ENCODE measurements at regions not wholly inside any gene's neighbourhood (a gene's known extent, or its start where the extent isn't known, plus 50 kb on each side); places are given as distances from the start of the nearest gene placed in this dataset.

DNA sequence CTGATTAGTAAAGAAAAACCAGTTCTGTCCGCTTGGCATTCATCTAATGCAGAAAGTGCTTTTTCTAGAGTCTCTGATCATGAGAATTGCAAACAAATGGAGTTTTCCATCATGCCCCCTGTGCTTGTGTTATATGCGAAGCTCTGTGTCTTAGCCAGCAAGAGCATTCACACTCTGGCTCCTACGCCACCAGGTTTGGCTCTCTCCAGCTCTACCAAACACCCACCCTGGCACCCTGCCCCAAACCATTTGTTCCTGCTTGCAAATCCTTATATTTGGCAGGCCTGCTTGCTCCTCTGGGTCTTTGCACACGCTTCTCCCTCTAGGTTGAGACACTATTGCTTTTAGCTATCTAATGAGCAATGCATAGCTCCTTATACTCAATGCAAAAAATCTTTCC, 204.1 kb upstream of the CYRIA start:
- Histone ChIP-seq H3K9ac (ENCODE audit: low read depth, low read length) (no peak overlapping the region), H3K4me1 (ENCODE audit: control insufficient read depth, insufficient read depth, low read length) (no peaks in the 10 kb centered on the region), H3K4me2 (ENCODE audit: low read length) (no peak overlapping the region), H3K4me3 (ENCODE audit: low read length) (no peak overlapping the region), H3K9me3 (replicated peaks; ENCODE audit: low read length) (no peaks in the 10 kb centered on the region), H3K36me3 (ENCODE audit: insufficient read depth, low read length) (no peaks in the 10 kb centered on the region), H3K27me3 (ENCODE audit: control insufficient read depth, insufficient read depth, low read length) (no peaks in the 10 kb centered on the region)

DNA sequence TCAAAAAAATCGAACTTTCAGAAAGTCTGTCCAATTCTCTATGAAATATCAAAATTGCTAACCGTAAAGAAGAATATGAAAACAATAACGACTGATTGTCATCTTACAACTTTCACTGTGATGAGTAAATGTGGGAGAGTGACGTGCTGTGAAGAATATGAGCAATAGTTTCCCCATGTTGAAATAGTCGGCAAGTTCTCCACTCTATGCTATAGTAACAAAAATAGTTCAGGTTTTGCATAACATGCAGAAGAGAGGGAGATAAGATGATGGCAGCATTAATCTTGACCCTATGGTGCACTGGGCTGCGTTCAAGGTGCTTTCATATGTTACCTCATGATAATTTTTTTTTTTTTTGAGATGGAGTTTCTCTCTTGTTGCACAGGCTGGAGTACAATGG, 196.8 kb upstream of the CYRIA start:
- H3K9ac ChIP-seq (ENCODE audit: low read depth, low read length) = no peak overlapping the region
- H3K4me3 ChIP-seq (ENCODE audit: low read length) = no peak overlapping the region
- H3K36me3 ChIP-seq (ENCODE audit: insufficient read depth, low read length) = no peaks in the 10 kb centered on the region
- H3K9me3 ChIP-seq (replicated peaks; ENCODE audit: low read length) = no peaks in the 10 kb centered on the region
- no peak overlapping the region for H3K4me2 ChIP-seq (ENCODE audit: low read length)
- no peaks in the 10 kb centered on the region for H3K27me3 ChIP-seq (ENCODE audit: control insufficient read depth, insufficient read depth, low read length)
- no peaks in the 10 kb centered on the region for H3K4me1 ChIP-seq (ENCODE audit: control insufficient read depth, insufficient read depth, low read length)

DNA sequence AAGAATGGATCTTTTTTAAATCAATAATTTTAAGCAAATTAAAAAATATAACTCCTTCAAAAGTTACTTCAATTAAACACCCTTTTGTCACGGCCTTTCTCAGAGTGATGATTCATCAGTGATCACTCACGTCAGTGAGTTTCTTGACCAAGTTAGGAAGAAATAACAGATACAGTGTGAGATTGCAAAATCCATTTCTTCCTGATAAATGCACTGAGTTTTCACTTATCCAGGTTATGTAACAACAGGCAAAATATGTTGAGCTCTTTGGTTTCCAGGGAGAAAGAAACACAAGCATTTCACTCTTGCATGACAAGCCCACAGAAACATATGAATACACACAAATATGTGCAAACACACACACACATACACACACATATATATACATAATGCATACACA, 195.9 kb upstream of the CYRIA start:
- Histone ChIP-seq H3K4me1 (ENCODE audit: control insufficient read depth, insufficient read depth, low read length) (no peaks in the 10 kb centered on the region), H3K36me3 (ENCODE audit: insufficient read depth, low read length) (no peaks in the 10 kb centered on the region), H3K9me3 (replicated peaks; ENCODE audit: low read length) (no peaks in the 10 kb centered on the region), H3K9ac (ENCODE audit: low read depth, low read length) (no peak overlapping the region), H3K27me3 (ENCODE audit: control insufficient read depth, insufficient read depth, low read length) (no peaks in the 10 kb centered on the region), H3K4me2 (ENCODE audit: low read length) (no peak overlapping the region), H3K4me3 (ENCODE audit: low read length) (no peak overlapping the region)

DNA sequence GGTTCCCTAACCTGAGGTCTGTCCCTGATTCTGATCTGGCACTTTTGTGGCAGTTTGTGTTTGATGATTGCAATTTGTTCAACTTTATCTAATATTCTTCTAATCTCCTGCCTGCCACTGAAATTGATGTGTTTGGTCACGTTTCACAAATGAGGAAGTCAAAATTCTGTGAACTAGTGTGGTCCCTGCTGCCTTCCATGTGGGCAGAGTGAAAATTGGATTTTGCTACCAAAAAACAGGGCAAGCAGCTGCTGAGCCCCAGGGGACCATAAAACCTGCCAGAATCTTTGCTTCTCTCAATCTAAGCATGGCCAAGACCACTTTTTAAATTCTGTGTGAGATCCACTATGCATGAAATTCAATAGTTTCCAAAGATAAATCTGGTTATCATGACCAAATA, 195.5 kb upstream of the CYRIA start:
- no peaks in the 10 kb centered on the region for H3K27me3 ChIP-seq (ENCODE audit: control insufficient read depth, insufficient read depth, low read length)
- H3K36me3 ChIP-seq (ENCODE audit: insufficient read depth, low read length) = no peaks in the 10 kb centered on the region
- H3K4me1 ChIP-seq (ENCODE audit: control insufficient read depth, insufficient read depth, low read length) = no peaks in the 10 kb centered on the region
- H3K4me2 ChIP-seq (ENCODE audit: low read length) = no peak overlapping the region
- H3K9ac ChIP-seq (ENCODE audit: low read depth, low read length) = no peak overlapping the region
- no peak overlapping the region for H3K4me3 ChIP-seq (ENCODE audit: low read length)
- no peaks in the 10 kb centered on the region for H3K9me3 ChIP-seq (replicated peaks; ENCODE audit: low read length)

DNA sequence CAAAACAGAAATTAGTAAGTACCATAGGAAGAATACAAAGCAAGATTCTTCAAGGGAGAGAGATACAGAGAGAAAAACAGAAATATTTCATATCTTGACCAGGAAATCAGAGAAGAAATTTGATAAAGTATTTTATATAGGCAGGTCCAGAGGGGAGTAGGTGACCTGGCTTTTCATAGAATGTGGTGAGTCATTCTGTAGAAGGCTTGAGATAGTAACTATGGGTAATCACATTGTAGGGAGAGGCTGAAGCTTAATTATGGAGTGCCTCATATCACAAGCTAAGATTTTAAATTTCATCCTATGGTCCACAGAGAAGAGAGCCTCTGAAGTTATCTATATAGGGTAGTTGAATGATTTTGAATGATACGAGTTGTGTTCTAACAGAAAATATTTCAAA, 195.0 kb upstream of the CYRIA start:
- Histone ChIP-seq H3K9me3 (replicated peaks; ENCODE audit: low read length) (no peaks in the 10 kb centered on the region), H3K4me2 (ENCODE audit: low read length) (no peak overlapping the region), H3K4me3 (ENCODE audit: low read length) (no peak overlapping the region), H3K36me3 (ENCODE audit: insufficient read depth, low read length) (no peaks in the 10 kb centered on the region), H3K9ac (ENCODE audit: low read depth, low read length) (no peak overlapping the region), H3K4me1 (ENCODE audit: control insufficient read depth, insufficient read depth, low read length) (no peaks in the 10 kb centered on the region), H3K27me3 (ENCODE audit: control insufficient read depth, insufficient read depth, low read length) (no peaks in the 10 kb centered on the region)

DNA sequence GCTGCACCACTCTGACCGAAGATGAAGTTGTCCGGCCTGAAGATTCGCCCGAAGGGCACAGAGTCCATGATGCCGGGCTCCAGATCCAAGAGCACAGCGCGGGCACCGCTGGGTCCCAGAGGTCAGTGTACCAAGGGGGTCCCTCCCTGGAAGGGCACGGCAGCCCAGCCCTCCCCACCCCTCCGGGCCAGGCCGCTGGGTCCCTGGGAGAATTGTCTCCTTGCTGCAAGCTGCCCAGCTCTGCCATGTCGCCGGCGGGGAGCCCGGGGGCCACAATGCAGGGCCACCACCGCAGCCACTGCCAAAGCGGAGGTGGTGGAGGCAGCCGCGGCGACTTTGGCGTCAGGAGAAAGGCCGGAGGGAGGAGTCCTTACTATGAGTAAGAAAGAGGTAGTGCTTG, 189.5 kb upstream of the CYRIA start:
- H3K9me3 ChIP-seq (replicated peaks; ENCODE audit: low read length) = no peaks in the 10 kb centered on the region
- no peaks in the 10 kb centered on the region for H3K4me1 ChIP-seq (ENCODE audit: control insufficient read depth, insufficient read depth, low read length)
- H3K4me3 ChIP-seq (ENCODE audit: low read length) = no peak overlapping the region
- no peak overlapping the region for H3K4me2 ChIP-seq (ENCODE audit: low read length)
- H3K36me3 ChIP-seq (ENCODE audit: insufficient read depth, low read length) = no peaks in the 10 kb centered on the region
- H3K27me3 ChIP-seq (ENCODE audit: control insufficient read depth, insufficient read depth, low read length) = no peaks in the 10 kb centered on the region
- no peak overlapping the region for H3K9ac ChIP-seq (ENCODE audit: low read depth, low read length)

DNA sequence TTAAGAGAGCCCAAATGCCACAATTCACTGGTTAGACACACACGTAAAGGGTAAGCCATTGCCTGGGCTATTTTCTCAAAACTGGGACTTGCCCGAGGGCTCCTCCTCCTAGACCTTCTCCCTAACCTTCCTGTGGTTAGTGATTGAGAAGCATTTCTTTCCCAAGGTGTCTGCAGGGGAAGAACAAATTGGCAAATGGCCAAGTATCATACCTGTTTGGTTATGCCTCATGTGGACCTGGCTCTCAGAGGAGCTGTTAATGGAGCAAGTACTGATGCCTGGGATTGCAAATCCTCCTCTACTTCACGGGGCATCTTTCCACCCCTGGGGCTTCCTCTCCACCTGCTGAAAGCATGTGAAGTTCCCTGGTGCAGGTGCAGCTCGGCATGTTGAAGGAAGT, 187.5 kb upstream of the CYRIA start:
- Histone ChIP-seq H3K9ac (ENCODE audit: low read depth, low read length) (no peak overlapping the region), H3K4me3 (ENCODE audit: low read length) (no peak overlapping the region), H3K27me3 (ENCODE audit: control insufficient read depth, insufficient read depth, low read length) (no peaks in the 10 kb centered on the region), H3K36me3 (ENCODE audit: insufficient read depth, low read length) (no peaks in the 10 kb centered on the region), H3K4me1 (ENCODE audit: control insufficient read depth, insufficient read depth, low read length) (no peaks in the 10 kb centered on the region), H3K4me2 (ENCODE audit: low read length) (no peak overlapping the region), H3K9me3 (replicated peaks; ENCODE audit: low read length) (no peaks in the 10 kb centered on the region)

DNA sequence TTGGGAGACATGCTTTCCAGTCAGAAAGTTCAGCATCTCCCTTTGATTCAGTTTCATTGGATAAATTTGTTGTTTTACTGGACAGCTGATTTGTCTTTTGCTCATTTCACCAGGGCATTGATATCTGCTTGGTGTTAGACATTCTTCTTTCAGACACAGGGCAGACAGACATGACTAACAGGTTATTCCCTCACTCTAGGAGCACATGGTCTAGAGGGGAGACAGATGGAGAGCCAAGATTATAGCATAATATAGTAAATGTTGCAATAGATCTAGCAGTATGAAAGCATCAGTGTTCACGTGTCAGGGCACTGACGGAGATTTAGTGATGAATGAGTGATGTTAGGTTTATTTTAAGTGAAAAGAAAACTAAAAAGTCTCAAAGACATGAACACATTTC, 187.0 kb upstream of the CYRIA start:
- Histone ChIP-seq H3K27me3 (ENCODE audit: control insufficient read depth, insufficient read depth, low read length) (no peaks in the 10 kb centered on the region), H3K9ac (ENCODE audit: low read depth, low read length) (no peak overlapping the region)

DNA sequence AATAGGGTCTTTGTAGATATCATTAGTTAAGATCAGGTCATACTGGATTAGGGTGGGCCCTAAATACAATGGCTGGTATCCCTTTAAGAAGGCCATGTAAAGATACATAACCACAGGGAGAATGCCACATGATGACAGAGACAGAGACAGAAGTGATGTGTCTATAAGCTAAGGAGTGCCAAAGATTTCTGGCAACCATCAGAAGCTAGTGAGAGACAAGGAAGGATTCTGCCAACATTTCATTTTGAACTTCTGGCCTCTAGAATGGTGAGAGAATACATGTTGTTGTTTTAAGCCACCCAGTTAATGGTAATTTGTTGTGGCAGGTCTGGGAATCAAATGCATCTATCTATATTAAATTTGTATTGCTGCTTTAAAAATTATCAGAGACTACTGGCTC, 185.5 kb upstream of the CYRIA start:
- Histone ChIP-seq H3K4me3 (ENCODE audit: low read length) (no peak overlapping the region), H3K27me3 (ENCODE audit: control insufficient read depth, insufficient read depth, low read length) (no peaks in the 10 kb centered on the region), H3K9me3 (replicated peaks; ENCODE audit: low read length) (no peaks in the 10 kb centered on the region), H3K4me2 (ENCODE audit: low read length) (no peak overlapping the region), H3K36me3 (ENCODE audit: insufficient read depth, low read length) (no peaks in the 10 kb centered on the region), H3K4me1 (ENCODE audit: control insufficient read depth, insufficient read depth, low read length) (no peaks in the 10 kb centered on the region), H3K9ac (ENCODE audit: low read depth, low read length) (no peak overlapping the region)

More for the DNA sequence above, 187.0 kb upstream of the CYRIA start:
- H3K9me3 ChIP-seq (replicated peaks; ENCODE audit: low read length) = no peaks in the 10 kb centered on the region
- H3K4me1 ChIP-seq (ENCODE audit: control insufficient read depth, insufficient read depth, low read length) = no peaks in the 10 kb centered on the region
- no peak overlapping the region for H3K4me2 ChIP-seq (ENCODE audit: low read length)
- H3K36me3 ChIP-seq (ENCODE audit: insufficient read depth, low read length) = no peaks in the 10 kb centered on the region
- H3K4me3 ChIP-seq (ENCODE audit: low read length) = no peak overlapping the region

DNA sequence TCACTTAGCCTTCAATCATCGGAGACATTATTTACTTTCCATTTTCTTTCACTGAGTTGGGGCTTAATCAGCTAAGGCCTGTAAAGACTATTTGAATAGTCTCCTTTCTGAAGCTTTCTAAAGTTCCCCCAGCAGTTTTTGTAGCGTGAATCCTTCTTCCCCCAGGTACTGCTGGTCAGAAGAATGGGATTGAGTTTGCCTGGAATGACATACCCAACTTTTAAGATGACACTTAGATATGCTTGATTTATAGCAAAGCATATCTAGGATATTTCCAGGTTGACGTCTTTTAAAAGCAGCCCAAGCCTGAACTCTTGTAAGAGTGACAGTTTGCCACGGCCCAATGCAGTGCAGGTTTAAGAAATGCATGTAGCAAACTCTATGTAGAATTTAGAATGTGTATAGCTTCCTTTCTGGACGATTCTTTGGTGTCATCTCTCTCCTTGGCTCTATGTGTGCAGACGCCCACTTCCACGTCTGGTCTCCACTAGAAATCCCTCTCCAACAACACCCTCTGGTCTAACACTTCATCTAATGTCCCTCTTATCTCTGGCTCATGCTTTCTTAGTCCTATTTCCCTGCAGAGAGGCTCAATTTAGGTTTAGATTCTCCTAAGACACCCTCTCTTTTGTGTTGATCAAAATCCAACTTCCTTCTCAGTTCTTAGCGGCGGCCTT, 175.0 kb upstream of the CYRIA start:
- H3K4me3 ChIP-seq (ENCODE audit: low read length) = no peak overlapping the region
- H3K4me1 ChIP-seq (ENCODE audit: control insufficient read depth, insufficient read depth, low read length) = no peaks in the 10 kb centered on the region
- H3K9ac ChIP-seq (ENCODE audit: low read depth, low read length) = no peak overlapping the region
- peaks cover 3% of the 10 kb centered on the region for H3K27me3 ChIP-seq (ENCODE audit: control insufficient read depth, insufficient read depth, low read length)
- no peaks in the 10 kb centered on the region for H3K9me3 ChIP-seq (replicated peaks; ENCODE audit: low read length)
- H3K36me3 ChIP-seq (ENCODE audit: insufficient read depth, low read length) = no peaks in the 10 kb centered on the region
- no peak overlapping the region for H3K4me2 ChIP-seq (ENCODE audit: low read length)

DNA sequence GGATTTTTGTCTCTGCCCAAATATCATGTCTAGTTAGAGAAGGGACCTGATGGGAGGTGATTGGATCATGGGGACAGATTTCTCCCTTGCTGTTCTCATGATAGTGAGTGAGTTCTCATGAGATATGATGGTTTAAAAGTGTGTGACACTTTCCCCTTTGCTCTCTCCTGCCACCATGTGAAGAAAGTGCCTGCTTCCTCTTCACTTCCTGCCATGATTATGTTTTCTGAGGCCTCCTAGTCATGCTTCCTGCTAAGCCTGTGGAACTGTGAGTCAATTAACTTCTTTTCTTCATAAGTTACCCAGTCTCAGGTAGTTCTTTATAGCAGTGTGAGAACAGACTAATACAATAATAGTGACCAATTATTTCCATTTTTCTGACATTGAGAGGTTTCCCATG, 167.3 kb upstream of the CYRIA start:
- H3K9me3 ChIP-seq (replicated peaks; ENCODE audit: low read length) = no peaks in the 10 kb centered on the region
- no peak overlapping the region for H3K9ac ChIP-seq (ENCODE audit: low read depth, low read length)
- H3K4me3 ChIP-seq (ENCODE audit: low read length) = no peak overlapping the region
- no peaks in the 10 kb centered on the region for H3K4me1 ChIP-seq (ENCODE audit: control insufficient read depth, insufficient read depth, low read length)
- H3K36me3 ChIP-seq (ENCODE audit: insufficient read depth, low read length) = no peaks in the 10 kb centered on the region
- no peak overlapping the region for H3K4me2 ChIP-seq (ENCODE audit: low read length)
- H3K27me3 ChIP-seq (ENCODE audit: control insufficient read depth, insufficient read depth, low read length) = no peaks in the 10 kb centered on the region

DNA sequence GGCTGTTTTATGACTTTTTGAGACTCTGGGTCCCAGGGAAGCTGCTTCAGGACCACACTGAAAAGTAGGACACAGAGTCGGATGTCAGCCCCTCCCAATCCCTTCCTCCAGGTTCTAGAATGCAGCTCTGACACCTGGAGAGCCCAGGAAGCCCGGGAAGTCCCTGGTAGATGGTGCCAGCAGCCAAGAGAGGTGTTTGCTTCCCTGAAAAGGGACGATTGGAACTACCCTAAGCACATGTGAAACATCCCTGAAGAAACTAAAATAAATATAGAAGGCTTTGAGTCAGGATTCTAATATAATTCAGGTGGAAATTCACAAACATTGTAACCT, 163.2 kb upstream of the CYRIA start:
- Histone ChIP-seq H3K4me2 (ENCODE audit: low read length) (no peak overlapping the region), H3K4me3 (ENCODE audit: low read length) (no peak overlapping the region), H3K9me3 (replicated peaks; ENCODE audit: low read length) (no peaks in the 10 kb centered on the region), H3K4me1 (ENCODE audit: control insufficient read depth, insufficient read depth, low read length) (no peaks in the 10 kb centered on the region), H3K27me3 (ENCODE audit: control insufficient read depth, insufficient read depth, low read length) (no peaks in the 10 kb centered on the region), H3K9ac (ENCODE audit: low read depth, low read length) (no peak overlapping the region), H3K36me3 (ENCODE audit: insufficient read depth, low read length) (no peaks in the 10 kb centered on the region)
